Central memory CD8-positive, alpha-beta T cell (primary cell): ENCODE measurements at regions not wholly inside any gene's neighbourhood (a gene's known extent, or its start where the extent isn't known, plus 50 kb on each side); places are given as distances from the start of the nearest gene placed in this dataset.
"Not testable (repeated sequence)": the region's sequence is repeated elsewhere in the genome, so short reads cannot be mapped to it uniquely, and the experiment has no call there.

Experiments
- ATAC-seq: fragments of 150-1000 bp; cut with Tn5 transposase; replicated peaks from 2 replicates; pipeline ENCODE4 v1.10.0; 2022; ENCODE audit warnings: mild to moderate bottlenecking, moderate FRiP score, moderate number of reproducible peaks; ENCODE audit not compliant: poor library complexity, severe bottlenecking; ENCODE audit errors: extremely low read depth
- DNase-seq, 2 donors: peaks; one replicate each; pipeline ENCODE4 v3.0.0; 2021; ENCODE audit warnings: low spot score in 2 of 2
- H3K27ac Mint-ChIP-seq: one replicate; pipeline ENCODE4 v1.8.0; 2022; ENCODE audit warnings: low read depth, mild to moderate bottlenecking, moderate library complexity, mixed read lengths
- H3K27me3 Mint-ChIP-seq: one replicate; pipeline ENCODE4 v1.8.0; 2022; ENCODE audit warnings: mixed read lengths
- H3K36me3 Mint-ChIP-seq: one replicate; pipeline ENCODE4 v1.8.0; 2022; ENCODE audit warnings: mild to moderate bottlenecking, moderate library complexity, mixed read lengths; ENCODE audit not compliant: insufficient read depth
- H3K4me1 Mint-ChIP-seq: one replicate; pipeline ENCODE4 v1.8.0; 2022; ENCODE audit warnings: mixed read lengths
- H3K4me3 Mint-ChIP-seq: one replicate; pipeline ENCODE4 v1.8.0; 2022; ENCODE audit warnings: mild to moderate bottlenecking, moderate library complexity, mixed read lengths
- H3K9me3 Mint-ChIP-seq: one replicate; pipeline ENCODE4 v1.8.0; 2022; ENCODE audit warnings: mixed read lengths

GRCh38 chr11:112615891-112616290, 345.3 kb upstream of the NCAM1 start:
- DNase-seq (no peak), ATAC-seq (no peak)
- Mint-ChIP-seq H3K36me3 (no peaks in the 10 kb centered on the region), H3K9me3 (peaks cover 5% of the 10 kb centered on the region), H3K4me1 (no peaks in the 10 kb centered on the region), H3K4me3 (no peak overlapping the region), H3K27me3 (peaks cover 42% of the 10 kb centered on the region), H3K27ac (no peak overlapping the region)

- DNase-seq (no peak), ATAC-seq (no peak)
- Mint-ChIP-seq H3K36me3 (no peaks in the 10 kb centered on the region), H3K4me3 (no peak overlapping the region), H3K27ac (no peak overlapping the region), H3K9me3 (peaks cover 5% of the 10 kb centered on the region), H3K4me1 (no peaks in the 10 kb centered on the region), H3K27me3 (peaks cover 46% of the 10 kb centered on the region)
These were observed 344.7 kb upstream of the NCAM1 start for GRCh38 chr11:112616327-112617097.

- Mint-ChIP-seq H3K27me3 (peaks cover 46% of the 10 kb centered on the region), H3K27ac (no peak overlapping the region), H3K36me3 (no peaks in the 10 kb centered on the region), H3K9me3 (peaks cover 5% of the 10 kb centered on the region), H3K4me1 (no peaks in the 10 kb centered on the region), H3K4me3 (no peak overlapping the region)
- DNase-seq (no peak), ATAC-seq (no peak)
These were observed 344.2 kb upstream of the NCAM1 start for GRCh38 chr11:112617098-112617425.

- Mint-ChIP-seq H3K4me1 (no peaks in the 10 kb centered on the region), H3K27ac (no peak overlapping the region), H3K27me3 (peaks cover 46% of the 10 kb centered on the region), H3K4me3 (no peak overlapping the region), H3K36me3 (no peaks in the 10 kb centered on the region), H3K9me3 (peaks cover 5% of the 10 kb centered on the region)
- ATAC-seq (no peak), DNase-seq (no peak)
These were observed 343.0 kb upstream of the NCAM1 start for GRCh38 chr11:112617977-112618826.

- H3K4me1 Mint-ChIP-seq, result no peaks in the 10 kb centered on the region
These were observed 342.1 kb upstream of the NCAM1 start for GRCh38 chr11:112619106-112619505.

GRCh38 chr11:112620621-112621394, 340.4 kb upstream of the NCAM1 start:
- no peaks in the 10 kb centered on the region for H3K36me3 Mint-ChIP-seq
- H3K27me3 Mint-ChIP-seq, result peaks cover 39% of the 10 kb centered on the region
- H3K27ac Mint-ChIP-seq, result no peak overlapping the region
- DNase-seq, result no peak
- peaks cover 5% of the 10 kb centered on the region for H3K9me3 Mint-ChIP-seq
- no peaks in the 10 kb centered on the region for H3K4me1 Mint-ChIP-seq
- ATAC-seq, result no peak
- no peak overlapping the region for H3K4me3 Mint-ChIP-seq

More at GRCh38 chr11:112619106-112619505, 342.1 kb upstream of the NCAM1 start:
- H3K9me3 Mint-ChIP-seq, result peaks cover 5% of the 10 kb centered on the region
- ATAC-seq, result no peak
- no peak overlapping the region for H3K27ac Mint-ChIP-seq
- no peak overlapping the region for H3K4me3 Mint-ChIP-seq
- no peaks in the 10 kb centered on the region for H3K36me3 Mint-ChIP-seq
- DNase-seq, result no peak
- peaks cover 46% of the 10 kb centered on the region for H3K27me3 Mint-ChIP-seq

GRCh38 chr11:112623057-112623456, 338.2 kb upstream of the NCAM1 start:
- no peak overlapping the region for H3K4me3 Mint-ChIP-seq
- no peak overlapping the region for H3K27ac Mint-ChIP-seq
- no peak for DNase-seq
- no peaks in the 10 kb centered on the region for H3K4me1 Mint-ChIP-seq
- no peaks in the 10 kb centered on the region for H3K36me3 Mint-ChIP-seq
- no peak for ATAC-seq
- peaks cover 5% of the 10 kb centered on the region for H3K9me3 Mint-ChIP-seq
- peaks cover 26% of the 10 kb centered on the region for H3K27me3 Mint-ChIP-seq

GRCh38 chr11:112624431-112624830, 336.8 kb upstream of the NCAM1 start:
- DNase-seq, result no peak
- H3K27me3 Mint-ChIP-seq, result peaks cover 12% of the 10 kb centered on the region

GRCh38 chr11:112624971-112625370, 336.2 kb upstream of the NCAM1 start:
- not testable (repeated sequence) for H3K27me3 Mint-ChIP-seq, H3K36me3 Mint-ChIP-seq, H3K4me3 Mint-ChIP-seq, H3K4me1 Mint-ChIP-seq, ATAC-seq, H3K9me3 Mint-ChIP-seq, H3K27ac Mint-ChIP-seq, DNase-seq

More at GRCh38 chr11:112624431-112624830, 336.8 kb upstream of the NCAM1 start:
- H3K9me3 Mint-ChIP-seq, result peaks cover under 1% of the 10 kb centered on the region
- H3K4me1 Mint-ChIP-seq, result no peaks in the 10 kb centered on the region
- ATAC-seq, result no peak
- no peaks in the 10 kb centered on the region for H3K36me3 Mint-ChIP-seq
- H3K27ac Mint-ChIP-seq, result no peak overlapping the region
- H3K4me3 Mint-ChIP-seq, result no peak overlapping the region

GRCh38 chr11:112625814-112626213, 335.4 kb upstream of the NCAM1 start:
- ATAC-seq (no peak), DNase-seq (no peak)
- Mint-ChIP-seq H3K36me3 (no peaks in the 10 kb centered on the region), H3K27me3 (peaks cover 5% of the 10 kb centered on the region), H3K27ac (no peak overlapping the region), H3K4me3 (no peak overlapping the region), H3K9me3 (no peaks in the 10 kb centered on the region), H3K4me1 (no peaks in the 10 kb centered on the region)

GRCh38 chr11:112626731-112627130, 334.5 kb upstream of the NCAM1 start:
- no peaks in the 10 kb centered on the region for H3K27me3 Mint-ChIP-seq

GRCh38 chr11:112627588-112628045, 333.6 kb upstream of the NCAM1 start:
- Mint-ChIP-seq H3K27ac (no peak overlapping the region), H3K27me3 (no peaks in the 10 kb centered on the region), H3K9me3 (no peaks in the 10 kb centered on the region), H3K4me3 (no peak overlapping the region), H3K36me3 (no peaks in the 10 kb centered on the region), H3K4me1 (no peaks in the 10 kb centered on the region)
- DNase-seq (no peak), ATAC-seq (no peak)

More at GRCh38 chr11:112626731-112627130, 334.5 kb upstream of the NCAM1 start:
- Mint-ChIP-seq H3K36me3 (no peaks in the 10 kb centered on the region), H3K27ac (no peak overlapping the region), H3K4me1 (no peaks in the 10 kb centered on the region), H3K4me3 (no peak overlapping the region), H3K9me3 (no peaks in the 10 kb centered on the region)
- no peak for DNase-seq
- no peak for ATAC-seq
